Putamen (tissue), 1 donor: ENCODE measurements at regions not wholly inside any gene's neighbourhood (a gene's known extent, or its start where the extent isn't known, plus 50 kb on each side); places are given as distances from the start of the nearest gene placed in this dataset.

ENCODE experiments used
- DNase-seq: peaks from one replicate; pipeline ENCODE4 v3.0.0-alpha.2; 2016; ENCODE audit warnings: low spot score

DNA sequence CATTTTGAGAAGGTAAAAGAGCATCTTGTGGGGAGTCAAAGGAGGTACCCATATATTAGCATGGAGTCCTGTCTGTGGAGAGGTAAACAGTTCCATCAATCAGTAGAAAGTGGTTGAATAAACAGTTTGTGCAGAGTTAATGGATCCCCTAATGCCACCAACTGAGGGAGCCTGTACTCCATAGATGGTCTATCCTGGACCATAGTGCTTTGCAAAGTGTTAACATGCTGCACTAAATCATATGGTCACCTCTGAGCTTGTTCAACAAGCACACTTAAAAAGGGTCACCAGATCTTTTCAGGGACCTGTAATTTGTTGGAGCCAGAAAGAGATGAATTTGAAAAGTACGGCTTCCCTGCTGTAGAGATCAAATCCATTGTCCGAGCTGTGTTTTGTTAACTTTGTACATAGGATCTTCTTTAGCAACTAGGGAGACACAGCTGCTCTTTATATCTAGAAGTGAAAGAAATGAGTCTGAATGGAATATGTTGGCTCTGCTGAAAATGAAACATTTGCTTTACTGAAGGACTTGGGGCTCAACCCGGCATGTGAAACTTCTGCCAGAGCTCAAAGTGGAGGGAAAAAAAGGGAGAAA is 366.4 kb downstream of the ETNK1 start:
- DNase-seq = no peak

DNA sequence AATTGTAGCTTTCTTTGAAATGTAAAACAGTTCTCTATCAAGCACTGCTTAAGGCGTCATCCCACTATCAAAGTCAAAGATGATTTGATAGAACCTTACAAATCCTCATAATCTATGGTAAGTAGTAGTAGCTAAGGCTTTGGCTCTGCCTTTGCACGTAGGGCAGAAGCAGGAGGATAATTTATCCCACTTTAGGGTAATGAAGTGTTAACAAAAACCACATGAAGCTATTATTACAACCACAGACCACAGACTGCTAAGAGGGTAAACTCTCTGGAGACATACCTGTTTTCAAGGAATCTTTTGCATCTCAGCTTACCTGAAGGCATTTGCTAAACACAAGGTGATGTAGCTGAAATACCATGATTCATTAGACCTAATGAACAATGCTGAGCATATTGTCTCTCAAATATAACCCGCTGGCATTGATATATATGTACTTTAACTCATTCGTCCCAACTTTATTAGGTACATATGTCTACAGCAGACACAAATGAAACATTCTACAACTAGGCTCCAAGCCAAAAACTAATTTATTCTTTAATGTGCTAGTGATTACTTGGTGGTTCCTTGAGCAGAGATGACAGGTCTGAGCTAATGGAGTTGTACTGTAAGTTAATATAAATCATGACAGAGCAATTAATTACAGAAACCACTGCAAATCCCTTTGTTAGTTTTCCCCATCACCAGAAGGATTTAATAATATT is 368.8 kb downstream of the ETNK1 start:
- no peak for DNase-seq

DNA sequence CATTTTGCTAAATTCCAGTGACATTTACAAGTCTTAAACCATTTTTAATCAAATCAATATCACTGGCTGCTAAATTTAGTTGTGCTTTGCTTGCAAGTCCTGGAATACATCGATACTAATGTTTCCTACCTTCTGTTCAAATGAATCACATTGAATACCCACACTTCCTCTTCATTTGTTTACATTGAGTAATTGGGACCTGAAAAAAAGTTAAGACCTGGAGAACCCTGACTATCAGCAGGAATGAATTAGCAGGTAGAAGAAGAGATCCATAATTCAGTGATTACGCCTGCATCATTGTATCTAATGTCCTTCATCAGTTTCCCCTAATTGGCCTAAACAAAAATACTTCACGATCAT is 369.3 kb downstream of the ETNK1 start:
- DNase-seq = no peak

DNA sequence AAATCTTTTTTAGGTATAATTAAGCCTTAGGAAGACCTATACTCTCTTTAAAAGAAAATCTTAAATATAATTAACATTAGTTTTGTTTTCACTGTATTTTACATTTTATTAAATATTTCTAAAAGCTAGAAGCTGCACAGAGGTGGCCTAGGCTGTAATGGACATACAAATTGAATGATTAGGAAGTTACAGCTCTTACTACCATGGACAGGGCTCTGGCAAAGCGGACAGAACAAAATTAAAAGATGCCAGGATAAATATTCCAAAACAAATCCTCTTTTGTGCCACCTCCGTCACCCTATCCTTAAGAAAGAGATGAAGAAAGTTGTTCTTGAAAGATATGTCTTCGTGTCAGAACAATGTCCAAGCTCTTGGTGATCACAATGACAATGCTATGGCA is 376.5 kb downstream of the ETNK1 start:
- DNase-seq = no peak

DNA sequence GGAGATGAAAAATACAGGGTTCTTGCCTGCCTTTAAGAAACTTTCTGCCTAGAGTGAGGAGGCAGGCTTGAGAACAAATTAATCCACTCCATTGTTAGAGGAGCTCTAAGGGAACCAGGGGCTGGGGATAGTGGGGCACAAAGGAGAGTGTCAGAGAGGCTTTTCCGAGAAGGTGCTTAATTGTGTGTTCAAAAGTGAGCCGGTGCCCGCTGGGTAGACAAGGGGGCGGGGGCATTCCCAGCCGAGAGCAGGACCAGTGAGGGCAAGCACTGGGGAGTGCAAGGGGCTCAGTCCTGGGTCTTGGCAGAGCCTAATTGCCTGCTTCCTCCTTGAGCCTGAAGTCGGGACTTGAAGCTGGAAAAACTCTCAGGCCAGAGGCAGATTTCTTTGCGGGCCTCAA is 377.4 kb downstream of the ETNK1 start:
- DNase-seq = no peak

DNA sequence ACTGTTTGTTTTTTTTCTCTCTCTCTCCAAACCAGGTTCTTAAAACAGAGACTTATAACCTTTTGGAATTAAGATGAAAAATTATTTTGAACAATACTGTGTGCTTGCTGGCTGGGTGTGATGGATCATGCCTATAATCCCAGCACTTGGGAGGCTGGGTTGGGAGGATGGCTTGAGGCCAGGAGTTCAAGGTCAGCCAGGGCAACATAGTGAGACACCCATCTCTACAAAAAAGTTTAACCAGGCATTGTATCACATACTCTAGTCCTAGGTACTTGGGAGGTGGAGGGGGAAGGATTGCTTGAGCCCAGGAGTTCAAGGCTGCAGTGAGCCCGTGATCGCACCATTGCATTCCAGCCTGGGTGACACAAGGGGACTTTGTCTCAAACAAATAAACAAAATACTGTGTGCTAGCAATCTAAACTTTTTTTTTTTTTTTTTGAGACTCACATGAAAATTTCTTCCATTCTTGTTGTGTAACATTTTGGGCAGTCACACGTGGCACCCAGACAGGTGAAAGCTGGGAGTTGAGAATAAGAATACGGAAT is 379.6 kb downstream of the ETNK1 start:
- DNase-seq = no peak

DNA sequence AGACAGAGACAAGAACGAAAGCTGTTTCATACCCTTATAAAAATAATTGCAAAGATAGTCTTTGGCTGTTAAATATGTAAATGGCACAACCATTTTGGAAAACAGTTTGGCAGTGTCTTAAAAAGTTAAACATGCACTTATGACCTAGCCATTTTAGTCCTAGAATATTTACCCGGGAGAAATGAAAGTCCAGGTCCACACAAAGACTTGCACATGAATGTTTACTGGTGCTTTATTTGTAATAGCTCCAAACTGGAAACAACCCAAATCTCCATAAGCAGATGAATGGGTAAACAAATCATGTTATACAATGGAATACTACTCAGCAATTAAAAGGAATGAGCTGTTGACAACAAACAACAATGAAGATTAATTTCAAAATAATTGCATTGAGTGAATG is 380.4 kb downstream of the ETNK1 start:
- no peak for DNase-seq

DNA sequence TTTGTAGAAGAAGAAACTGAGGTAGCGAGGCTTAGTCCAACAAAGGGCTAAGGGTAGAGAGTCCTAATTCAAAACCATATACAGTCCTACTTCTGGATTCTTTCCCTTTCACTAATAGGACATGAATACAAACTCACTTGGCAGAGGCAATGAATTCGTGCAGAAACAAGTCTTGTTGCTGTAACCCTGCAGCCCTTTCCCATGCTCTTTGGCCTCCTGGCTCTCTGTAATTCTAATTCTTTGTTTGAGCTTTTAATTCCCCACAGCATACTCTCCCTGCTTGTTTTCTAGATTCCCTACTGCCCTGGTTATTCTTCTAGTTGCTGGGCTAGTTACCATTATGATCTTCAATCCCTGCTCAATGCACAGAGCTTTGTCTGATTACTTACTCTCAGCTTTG is 381.4 kb downstream of the ETNK1 start:
- DNase-seq = no peak

DNA sequence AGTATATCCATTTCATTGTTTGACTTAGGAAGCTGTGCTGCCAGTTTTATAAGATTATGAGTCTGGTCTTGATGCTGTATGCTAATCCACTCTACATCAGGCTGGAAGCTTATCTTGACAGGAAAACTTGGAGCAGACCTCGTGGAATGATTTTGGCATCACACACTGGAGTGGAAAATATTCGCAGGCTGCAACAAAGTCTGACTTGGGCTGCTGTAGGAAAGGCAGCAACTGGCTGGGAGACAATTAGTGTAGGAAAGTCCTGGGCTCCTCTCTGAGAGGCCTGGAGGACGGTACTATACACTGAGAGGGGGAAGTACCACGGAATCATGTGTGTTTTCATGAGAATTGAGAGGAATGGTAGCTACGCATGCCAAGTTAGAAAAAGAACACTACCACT is 383.7 kb downstream of the ETNK1 start:
- DNase-seq = no peak

DNA sequence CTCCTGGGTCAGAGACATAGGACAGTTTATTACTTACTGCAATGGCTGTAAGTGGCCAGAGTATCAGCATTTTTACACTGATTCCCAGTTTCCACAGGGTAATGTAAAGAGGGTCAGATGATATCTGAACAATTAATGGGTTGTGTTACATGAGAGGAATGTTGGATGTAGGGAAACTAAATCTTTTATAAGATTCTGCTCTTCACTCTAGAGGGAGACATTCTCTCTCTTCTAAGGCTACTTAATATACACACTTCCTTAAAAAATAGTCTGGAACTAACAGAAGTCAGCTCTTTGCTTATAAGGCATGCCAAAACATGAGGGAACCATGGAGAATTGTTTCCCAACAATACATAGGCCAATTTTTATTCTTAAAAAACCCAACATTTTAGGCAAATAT is 389.8 kb downstream of the ETNK1 start:
- DNase-seq = no peak

DNA sequence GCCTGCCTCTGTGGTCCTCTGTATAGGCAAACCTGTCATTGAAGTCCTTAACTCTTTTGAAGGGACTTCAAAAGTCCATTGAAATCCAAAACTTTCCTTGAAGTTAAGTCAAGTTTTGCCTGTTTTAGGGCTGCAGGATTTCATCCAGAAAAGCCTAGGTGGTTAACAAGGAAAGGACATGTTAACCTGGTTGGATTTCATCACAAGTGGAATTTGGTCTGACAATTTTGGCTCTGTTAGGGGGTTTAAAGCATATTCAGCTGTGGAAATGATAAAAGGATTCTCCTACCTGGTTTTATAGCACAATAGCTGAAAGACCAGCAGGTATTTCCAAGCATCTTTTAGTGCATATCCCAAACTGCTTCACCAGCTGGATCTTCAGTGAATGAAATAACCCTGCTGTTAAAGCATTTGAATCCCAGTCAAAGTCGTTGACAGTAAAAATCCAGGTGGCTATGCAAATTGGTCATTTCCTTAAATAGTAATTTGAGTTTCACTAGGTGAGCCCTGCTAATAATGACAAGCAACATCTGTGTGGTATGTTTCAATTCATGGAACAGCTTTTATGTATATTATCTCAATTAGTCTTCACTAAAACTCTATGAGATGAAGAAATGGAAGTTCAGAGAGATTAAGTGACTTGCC is 400.5 kb downstream of the ETNK1 start:
- no peak for DNase-seq

DNA sequence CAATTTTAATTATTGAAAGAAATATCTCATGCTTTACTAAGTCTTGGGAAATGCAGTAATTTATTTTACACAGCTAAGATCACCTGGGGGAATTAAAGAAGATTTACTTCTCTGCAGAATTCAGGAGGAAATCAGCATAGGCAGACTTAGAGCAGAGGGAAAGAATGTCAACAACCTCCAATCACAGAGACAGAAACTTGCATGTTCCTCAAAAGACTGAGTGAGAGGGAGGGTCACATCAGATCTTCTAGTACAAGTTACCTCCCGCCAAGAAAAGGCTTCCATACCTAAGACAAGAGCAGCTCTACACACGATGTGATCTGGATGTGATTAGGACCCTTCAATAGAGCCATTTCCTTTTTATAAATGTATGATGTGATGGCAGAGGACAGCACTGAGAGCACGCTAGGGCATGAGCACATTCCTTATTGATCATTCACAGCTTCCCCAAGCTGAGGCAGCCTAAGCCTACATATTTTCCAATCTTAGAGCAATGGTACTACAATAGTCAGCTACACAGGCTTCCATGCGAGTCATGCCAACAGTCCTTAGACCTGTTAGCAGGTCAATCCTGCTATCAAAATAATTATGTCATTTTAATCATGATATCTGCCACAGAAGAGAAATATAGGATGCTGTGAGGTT is 403.3 kb downstream of the ETNK1 start:
- no peak for DNase-seq

DNA sequence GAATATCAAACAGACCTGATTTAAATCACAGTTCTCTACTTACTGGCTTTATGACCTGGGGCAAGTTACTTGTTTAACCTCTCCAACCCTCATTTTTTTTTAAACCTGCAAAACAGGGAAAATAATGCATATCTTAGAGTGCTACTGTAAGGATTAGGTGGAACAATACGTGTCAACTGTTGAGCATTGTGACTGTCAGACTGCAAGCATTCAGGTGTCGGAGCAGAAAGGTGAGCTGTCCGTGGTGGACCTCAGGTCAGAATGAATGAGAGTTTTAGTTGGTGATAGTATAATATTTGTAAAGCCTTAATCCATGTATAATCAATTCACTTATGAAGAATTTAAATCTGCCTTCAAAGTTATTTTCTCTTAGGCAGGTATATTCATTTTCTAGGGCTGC is 404.2 kb downstream of the ETNK1 start:
- no peak for DNase-seq

DNA sequence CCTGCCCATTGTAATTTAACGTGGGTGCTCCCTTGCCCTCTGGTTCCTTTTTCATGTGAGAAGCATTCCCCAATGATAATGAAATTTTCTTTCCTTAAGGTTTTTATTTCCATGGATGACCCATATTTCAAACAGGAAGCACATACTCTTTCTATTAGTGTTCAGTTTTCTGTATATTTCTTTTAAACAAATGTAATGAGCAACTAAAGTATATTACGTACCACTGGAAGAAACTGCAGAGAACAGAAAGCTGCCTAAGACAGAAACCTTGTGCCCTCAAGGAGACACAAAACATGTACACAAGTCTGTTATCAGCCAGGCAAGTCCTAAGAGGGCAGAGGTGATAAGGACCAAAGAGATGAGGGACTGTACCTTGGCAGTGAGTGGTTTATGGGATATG is 414.9 kb downstream of the ETNK1 start:
- DNase-seq = no peak

DNA sequence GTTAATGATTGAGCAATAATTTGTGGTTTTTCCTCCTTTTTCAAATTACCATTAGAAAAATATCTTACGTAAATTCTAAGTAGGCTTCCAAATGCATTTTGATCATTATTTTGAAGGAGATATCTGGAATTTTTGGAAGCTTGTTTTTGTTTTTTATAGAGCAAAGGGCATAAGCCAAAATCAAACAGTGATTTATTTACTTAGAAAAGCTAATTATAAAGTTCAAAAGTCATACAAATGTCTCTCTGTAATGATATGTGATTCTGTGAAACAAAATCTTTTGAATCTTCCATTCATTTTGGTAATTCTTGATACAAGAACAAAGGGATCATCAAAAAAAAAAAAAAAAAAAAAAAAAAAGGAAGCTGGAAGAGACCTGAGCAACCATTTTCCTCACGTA is 416.8 kb downstream of the ETNK1 start:
- DNase-seq = no peak

DNA sequence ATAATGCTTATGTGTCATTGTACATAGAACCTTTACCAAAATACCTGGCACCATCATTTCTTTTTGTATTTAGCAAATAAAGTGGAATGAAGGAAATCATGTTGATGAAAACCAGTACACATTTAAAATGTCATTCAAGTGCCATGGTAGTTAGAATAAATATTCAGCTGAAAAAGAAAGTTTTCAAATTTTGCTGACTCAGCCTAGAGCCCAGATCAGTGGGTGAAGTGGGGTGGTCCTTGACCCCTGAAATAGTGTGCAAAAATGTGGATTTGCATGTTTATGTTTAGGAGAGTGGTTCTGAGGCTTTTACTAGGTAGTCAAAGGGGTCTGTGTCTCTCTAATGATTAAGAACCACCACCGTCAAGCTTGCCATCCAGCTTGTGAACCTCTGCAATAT is 418.7 kb downstream of the ETNK1 start:
- DNase-seq = no peak

DNA sequence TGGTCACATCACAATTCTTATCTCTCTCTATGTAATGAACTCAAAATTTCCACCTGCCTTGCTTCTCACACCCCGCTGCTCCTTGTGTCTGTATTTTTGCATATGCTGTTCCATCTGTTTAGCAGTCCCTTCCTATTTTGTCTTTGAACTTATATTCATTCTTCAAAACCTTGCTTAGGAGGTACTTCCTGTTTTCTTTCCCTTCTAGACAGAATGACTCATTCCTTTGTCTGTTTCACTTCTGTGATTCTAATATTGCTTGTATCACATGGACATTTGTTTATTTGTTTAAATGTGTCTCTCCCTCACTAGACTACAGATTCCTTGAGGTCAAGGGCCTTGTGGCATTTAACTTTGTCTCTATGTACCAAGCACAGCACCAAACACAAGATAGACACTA is 424.2 kb downstream of the ETNK1 start:
- no peak for DNase-seq

DNA sequence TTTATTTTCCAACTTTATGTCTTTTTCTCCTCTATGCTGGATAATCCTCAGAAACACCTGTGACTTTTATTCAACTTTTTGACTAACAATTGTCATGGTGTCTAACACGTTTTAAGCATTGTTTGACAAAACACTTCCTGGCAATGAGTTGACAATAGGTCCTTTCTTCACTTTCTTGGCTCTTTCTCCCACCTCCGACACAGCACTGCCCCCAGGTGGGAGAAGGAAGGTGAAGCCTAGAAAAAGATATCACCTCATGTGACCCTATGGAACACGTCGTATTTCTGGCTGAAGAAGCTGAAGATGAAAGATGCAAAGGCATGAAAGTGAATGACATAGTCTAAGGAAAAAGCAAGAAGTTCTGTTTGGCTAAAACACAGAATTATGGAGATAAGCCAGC is 430.0 kb downstream of the ETNK1 start:
- DNase-seq = no peak

DNA sequence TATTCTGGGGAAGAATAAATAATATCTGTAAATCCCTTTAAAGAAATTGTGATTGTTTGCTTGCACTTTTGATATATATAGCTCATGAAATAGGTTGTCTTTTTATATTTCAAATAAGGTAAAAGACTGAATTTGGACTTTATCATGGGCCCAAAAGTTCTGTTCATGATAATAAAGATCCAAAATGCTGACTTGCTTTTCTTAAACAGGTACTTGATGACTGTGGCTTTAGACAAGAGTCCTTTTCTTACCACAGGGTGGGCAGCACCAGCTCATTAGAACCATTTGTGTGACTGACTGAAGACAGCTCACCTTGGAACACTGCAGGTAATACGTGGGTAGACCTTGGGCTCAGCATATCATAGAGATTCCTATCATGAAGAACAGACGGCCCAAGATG is 432.6 kb downstream of the ETNK1 start:
- no peak for DNase-seq

DNA sequence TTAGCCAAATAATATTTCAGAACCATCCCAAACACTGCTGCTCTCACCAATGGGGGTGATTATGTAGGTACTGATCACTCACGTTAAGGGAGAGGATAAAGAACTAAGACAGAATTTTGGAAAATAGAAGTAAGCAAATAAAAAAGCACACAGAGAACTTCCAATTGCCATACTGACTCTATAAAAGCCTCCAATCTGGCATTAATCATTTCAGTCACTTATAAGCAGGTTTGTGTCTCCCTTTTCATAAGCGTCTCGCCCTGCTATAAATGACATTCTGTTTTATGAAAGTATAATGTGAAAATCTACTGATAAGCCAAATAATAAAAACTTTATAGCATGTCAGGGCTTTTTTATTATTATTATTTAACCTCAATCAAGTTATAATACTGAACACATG is 435.2 kb downstream of the ETNK1 start:
- no peak for DNase-seq

DNA sequence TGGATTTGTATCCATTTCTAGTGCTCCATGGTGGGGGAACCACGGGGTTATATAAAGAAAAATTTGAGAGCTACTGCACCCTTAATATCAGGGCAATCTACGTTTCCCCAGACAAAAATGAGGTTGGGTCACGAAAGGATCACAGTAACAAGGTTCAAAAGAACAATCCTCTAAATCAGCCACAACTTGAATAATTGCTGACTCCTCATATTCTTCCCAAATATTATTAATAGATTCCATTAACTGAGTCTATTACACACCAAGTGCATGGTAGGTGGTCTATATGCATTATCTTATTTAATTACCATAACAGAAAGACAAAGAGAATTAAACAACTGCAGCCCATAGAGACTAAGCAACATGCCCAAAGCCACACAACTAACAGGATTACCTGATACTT is 438.2 kb downstream of the ETNK1 start:
- DNase-seq = no peak

DNA sequence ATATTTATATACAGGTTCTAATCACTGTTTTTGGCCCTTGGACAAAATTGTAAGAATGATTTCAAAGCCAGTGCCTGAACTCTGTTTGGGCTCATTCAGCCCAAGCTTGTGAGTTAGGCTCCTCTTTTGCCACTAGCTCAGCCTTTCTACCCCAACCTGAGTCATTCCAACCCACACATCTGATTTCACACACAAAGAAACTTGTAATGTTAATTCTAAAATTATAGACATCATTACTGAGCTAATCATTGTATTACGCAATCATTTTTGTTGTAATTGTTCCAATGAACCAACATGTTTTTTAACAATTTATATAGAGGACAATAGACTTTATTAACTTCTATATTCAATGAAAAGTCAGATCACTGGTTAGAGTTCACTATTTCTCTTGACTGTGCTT is 441.1 kb downstream of the ETNK1 start:
- DNase-seq = no peak

DNA sequence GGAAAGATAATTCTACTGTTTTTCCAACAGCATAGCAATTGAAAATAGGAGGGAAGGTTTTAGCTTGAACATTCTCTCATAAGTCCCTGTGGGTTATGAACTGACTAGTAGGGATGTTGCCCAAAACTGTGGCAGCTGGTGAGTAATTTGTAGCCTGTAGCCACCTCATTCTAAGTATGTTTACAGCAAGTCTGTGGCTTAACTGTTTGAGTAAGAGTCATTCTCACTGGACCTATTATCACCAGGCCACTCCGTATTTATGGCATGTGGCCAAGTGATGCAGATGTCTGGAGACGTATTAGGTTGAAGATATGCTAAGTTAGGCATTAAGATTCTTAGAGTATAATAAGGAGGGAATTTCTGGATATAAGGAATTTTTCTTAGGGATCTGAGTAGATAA is 458.3 kb downstream of the ETNK1 start:
- no peak for DNase-seq
